Hepatocyte (in vitro differentiated cells): ENCODE measurements at regions not wholly inside any gene's neighbourhood (a gene's known extent, or its start where the extent isn't known, plus 50 kb on each side); places are given as distances from the start of the nearest gene placed in this dataset.

Experiments
- DNase-seq: peaks from one replicate; pipeline ENCODE4 v3.0.0-alpha.2; 2016; ENCODE audit warnings: low spot score
- H2AFZ ChIP-seq: fragments of 200-600 bp; sonication (generic); 2 replicates; pipeline ENCODE4 v1.6.0; 2016; ENCODE audit warnings: antibody characterized with exemption, mild to moderate bottlenecking
- H3K27ac ChIP-seq: fragments of 200-600 bp; sonication (generic); 2 replicates; pipeline ENCODE4 v1.5.1; 2016; ENCODE audit warnings: mild to moderate bottlenecking
- H3K27me3 ChIP-seq: fragments of 200-600 bp; sonication (generic); 2 replicates; pipeline ENCODE4 v1.6.1; 2016
- H3K36me3 ChIP-seq: fragments of 200-600 bp; sonication (generic); replicated peaks from 2 replicates; pipeline ENCODE4 v1.5.1; 2016; ENCODE audit warnings: low read depth; ENCODE audit not compliant: insufficient read depth
- H3K4me1 ChIP-seq: fragments of 200-600 bp; sonication (generic); 2 replicates; pipeline ENCODE4 v1.5.1; 2016; ENCODE audit warnings: mild to moderate bottlenecking, moderate library complexity; ENCODE audit not compliant: insufficient read depth
- H3K4me2 ChIP-seq: fragments of 200-600 bp; sonication (generic); 2 replicates; pipeline ENCODE4 v1.6.0; 2016
- H3K4me3 ChIP-seq: fragments of 200-600 bp; sonication (generic); 2 replicates; pipeline ENCODE4 v1.5.1; 2016; ENCODE audit warnings: mild to moderate bottlenecking
- H3K79me2 ChIP-seq: fragments of 200-600 bp; sonication (generic); 2 replicates; pipeline ENCODE4 v1.6.0; 2017; ENCODE audit warnings: mild to moderate bottlenecking
- H3K9me2 ChIP-seq: fragments of 200-600 bp; sonication (generic); replicated peaks from 2 replicates; pipeline ENCODE4 v1.6.0; 2017; ENCODE audit warnings: mild to moderate bottlenecking; ENCODE audit not compliant: insufficient read depth
- H3K9me3 ChIP-seq: fragments of 200-600 bp; sonication (generic); 2 replicates; pipeline ENCODE4 v1.5.1; 2016; ENCODE audit warnings: low read depth, mild to moderate bottlenecking
- H4K20me1 ChIP-seq: fragments of 200-600 bp; sonication (generic); 2 replicates; pipeline ENCODE4 v1.6.0; 2016; ENCODE audit warnings: mild to moderate bottlenecking; ENCODE audit not compliant: insufficient read depth, poor library complexity, severe bottlenecking
- EZH2 ChIP-seq: fragments of 200-600 bp; sonication (generic); IDR thresholded peaks from 2 replicates; pipeline ENCODE4 v1.6.1; 2016; ENCODE audit warnings: antibody characterized with exemption, mild to moderate bottlenecking, borderline replicate concordance
- EZH2phosphoT487 ChIP-seq: fragments of 200-600 bp; sonication (generic); IDR thresholded peaks from one replicate; pipeline ENCODE4 v1.6.1; 2018; ENCODE audit warnings: antibody characterized with exemption, mild to moderate bottlenecking, low read depth, moderate library complexity; ENCODE audit not compliant: unreplicated experiment, severe bottlenecking
- WGBS: methylation state at CpG from one replicate; pipeline ENCODE4 v1.1.6; 2016; ENCODE audit warnings: low lambda C conversion rate; ENCODE audit errors: missing lambda C conversion rate; 5-methylcytosine and 5-hydroxymethylcytosine counted together
- TF ChIP-seq, protein P1 (sequence below): fragments of 200-600 bp; sonication (generic); IDR thresholded peaks from 2 replicates; pipeline ENCODE4 v1.5.1; 2016; ENCODE audit warnings: antibody characterized with exemption, mild to moderate bottlenecking; ENCODE audit not compliant: poor library complexity

DNA sequence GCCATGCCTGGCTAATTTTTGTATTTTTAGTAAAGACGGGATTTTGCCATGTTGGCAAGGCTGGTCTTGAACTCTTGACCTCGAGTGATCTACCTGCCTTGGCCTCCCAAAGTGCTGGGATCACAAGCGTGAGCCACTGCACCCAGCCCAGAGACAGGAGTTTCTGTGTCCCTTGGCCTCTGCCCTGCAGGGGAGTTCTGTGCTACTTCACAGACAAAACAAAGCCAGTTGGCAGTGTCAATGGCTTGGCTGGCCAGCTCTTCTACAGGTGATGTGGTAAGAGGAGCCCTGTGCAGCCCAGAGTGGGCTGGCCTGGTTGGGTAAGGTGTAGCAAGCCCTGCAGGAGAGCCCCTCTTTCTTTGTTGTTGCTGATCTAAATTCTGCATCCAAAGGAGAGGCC, 60.5 kb upstream of the SHISAL1 start:
- TF ChIP-seq EZH2 = no peak
- TF ChIP-seq, protein P1, sequence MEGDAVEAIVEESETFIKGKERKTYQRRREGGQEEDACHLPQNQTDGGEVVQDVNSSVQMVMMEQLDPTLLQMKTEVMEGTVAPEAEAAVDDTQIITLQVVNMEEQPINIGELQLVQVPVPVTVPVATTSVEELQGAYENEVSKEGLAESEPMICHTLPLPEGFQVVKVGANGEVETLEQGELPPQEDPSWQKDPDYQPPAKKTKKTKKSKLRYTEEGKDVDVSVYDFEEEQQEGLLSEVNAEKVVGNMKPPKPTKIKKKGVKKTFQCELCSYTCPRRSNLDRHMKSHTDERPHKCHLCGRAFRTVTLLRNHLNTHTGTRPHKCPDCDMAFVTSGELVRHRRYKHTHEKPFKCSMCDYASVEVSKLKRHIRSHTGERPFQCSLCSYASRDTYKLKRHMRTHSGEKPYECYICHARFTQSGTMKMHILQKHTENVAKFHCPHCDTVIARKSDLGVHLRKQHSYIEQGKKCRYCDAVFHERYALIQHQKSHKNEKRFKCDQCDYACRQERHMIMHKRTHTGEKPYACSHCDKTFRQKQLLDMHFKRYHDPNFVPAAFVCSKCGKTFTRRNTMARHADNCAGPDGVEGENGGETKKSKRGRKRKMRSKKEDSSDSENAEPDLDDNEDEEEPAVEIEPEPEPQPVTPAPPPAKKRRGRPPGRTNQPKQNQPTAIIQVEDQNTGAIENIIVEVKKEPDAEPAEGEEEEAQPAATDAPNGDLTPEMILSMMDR = no peak
- no peak for TF ChIP-seq EZH2phosphoT487
- WGBS = 88% methylated on average over 3 of the region's 3 CpGs

DNA sequence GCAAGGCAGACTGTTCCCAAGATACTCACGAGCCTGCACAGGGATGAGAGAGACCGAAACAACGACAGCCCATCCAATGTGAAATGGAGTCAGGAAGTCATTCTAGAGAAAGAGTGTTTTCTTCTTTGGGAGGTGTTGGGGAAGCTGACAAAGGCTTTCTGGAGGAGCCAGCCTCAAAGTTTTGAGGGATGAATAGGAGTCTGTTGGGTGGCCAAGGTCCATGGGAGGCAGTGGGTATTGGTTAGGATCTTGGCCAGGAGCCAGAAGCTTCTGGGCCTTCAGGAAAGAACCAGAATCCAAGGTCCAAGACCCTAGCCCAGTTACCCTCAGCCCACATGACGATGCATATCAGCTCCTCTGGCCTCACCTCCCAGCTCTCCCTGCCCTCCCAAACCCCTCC, 59.9 kb upstream of the SHISAL1 start:
- Histone ChIP-seq H2AFZ (no peak overlapping the region), H3K9me3 (peaks cover 10% of the 10 kb centered on the region), H3K36me3 (no peaks in the 10 kb centered on the region), H3K4me3 (no peak overlapping the region), H3K27ac (no peak overlapping the region), H4K20me1 (no peaks in the 10 kb centered on the region), H3K79me2 (no peaks in the 10 kb centered on the region), H3K4me1 (peaks cover 7% of the 10 kb centered on the region), H3K27me3 (no peaks in the 10 kb centered on the region), H3K4me2 (no peak overlapping the region), H3K9me2 (no peaks in the 10 kb centered on the region)
- DNase-seq = no peak
- TF ChIP-seq, protein P1 = no peak
- no peak for TF ChIP-seq EZH2
- TF ChIP-seq EZH2phosphoT487 = no peak
- 68% methylated on average over 4 of the region's 4 CpGs for WGBS

More for the DNA sequence above, 60.5 kb upstream of the SHISAL1 start:
- H3K9me3 ChIP-seq = peaks cover 10% of the 10 kb centered on the region
- no peak overlapping the region for H3K4me3 ChIP-seq
- no peak overlapping the region for H3K4me2 ChIP-seq
- no peak for DNase-seq
- no peaks in the 10 kb centered on the region for H3K27me3 ChIP-seq
- peaks cover 7% of the 10 kb centered on the region for H3K4me1 ChIP-seq
- H3K36me3 ChIP-seq = no peaks in the 10 kb centered on the region
- no peak overlapping the region for H2AFZ ChIP-seq
- no peak overlapping the region for H3K27ac ChIP-seq
- H3K9me2 ChIP-seq = no peaks in the 10 kb centered on the region
- H3K79me2 ChIP-seq = no peaks in the 10 kb centered on the region
- no peaks in the 10 kb centered on the region for H4K20me1 ChIP-seq

DNA sequence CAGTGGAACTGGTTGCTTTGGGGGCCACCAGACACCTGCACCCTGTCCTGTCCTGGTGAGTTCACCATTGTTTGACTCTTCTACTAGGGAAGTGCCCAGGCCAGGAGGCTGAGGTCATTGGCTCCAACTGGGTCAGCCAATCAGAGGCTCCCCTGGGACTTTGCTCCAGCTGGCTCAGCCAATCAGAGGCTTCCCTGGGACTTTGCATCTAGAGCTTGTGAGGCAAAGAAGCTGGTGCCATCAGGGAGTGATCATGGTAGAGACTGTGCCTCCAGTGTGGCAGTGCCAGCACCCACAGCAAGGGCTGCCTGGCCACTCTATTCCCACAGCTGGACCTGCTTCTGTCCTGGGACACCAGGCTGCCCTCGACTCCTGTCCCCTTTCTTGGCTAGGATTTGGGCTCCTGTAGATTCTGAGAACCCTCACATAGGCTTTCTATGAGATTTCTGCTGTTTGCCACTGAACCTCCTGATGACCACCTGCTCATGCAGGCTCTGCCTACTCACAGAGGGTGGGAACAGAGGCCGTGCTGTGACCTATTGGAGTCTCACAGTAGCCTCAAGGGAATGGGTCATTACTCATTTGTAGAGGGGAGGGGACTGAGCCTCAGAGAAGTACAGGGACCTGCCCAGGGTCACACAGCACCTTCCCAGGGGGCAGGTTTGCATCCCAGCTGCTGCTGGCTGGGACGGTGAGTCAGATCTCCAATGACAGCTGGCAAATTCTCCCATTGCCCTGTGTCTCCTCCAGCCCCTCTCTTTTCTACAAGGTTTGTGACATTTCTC, 59.2 kb upstream of the SHISAL1 start:
- no peak for DNase-seq
- WGBS = 89% methylated on average over 3 of the region's 3 CpGs
- H2AFZ ChIP-seq = no peak overlapping the region
- no peaks in the 10 kb centered on the region for H3K79me2 ChIP-seq
- H3K4me2 ChIP-seq = no peak overlapping the region
- H4K20me1 ChIP-seq = no peaks in the 10 kb centered on the region
- no peaks in the 10 kb centered on the region for H3K9me2 ChIP-seq
- H3K27ac ChIP-seq = no peak overlapping the region
- no peaks in the 10 kb centered on the region for H3K36me3 ChIP-seq
- TF ChIP-seq, protein P1 = no peak
- TF ChIP-seq EZH2 (no peak), EZH2phosphoT487 (no peak)
- no peak overlapping the region for H3K4me3 ChIP-seq
- no peaks in the 10 kb centered on the region for H3K27me3 ChIP-seq
- H3K9me3 ChIP-seq = peaks cover 10% of the 10 kb centered on the region
- H3K4me1 ChIP-seq = peaks cover 7% of the 10 kb centered on the region
